ENCODE measurements at regions not wholly inside any gene's neighbourhood (a gene's known extent, or its start where the extent isn't known, plus 50 kb on each side); places are given as distances from the start of the nearest gene placed in this dataset.

GRCh38 chr3:5675319-5675718 lies 487.8 kb downstream of the EDEM1 start:
- H3K27ac ChIP-seq = no peak overlapping the region
- H3K27me3 ChIP-seq (replicated peaks) = no peaks in the 10 kb centered on the region
- DNase-seq = no peak
- no peak overlapping the region for H3K4me3 ChIP-seq (ENCODE audit: low read depth, low read length)
- H3K36me3 ChIP-seq (replicated peaks) = no peaks in the 10 kb centered on the region
- in situ Hi-C loops (cut with HindIII; ENCODE audit: low pct_ligation_motif_present, low sequenced_read_pairs) = no loop called here
- no peak for TF ChIP-seq CTCF (IDR thresholded peaks at IDR 0.05; ENCODE audit: low read depth, low read length, missing control alignments)

GRCh38 chr3:5677555-5677954 lies 490.0 kb downstream of the EDEM1 start:
- no peak for TF ChIP-seq CTCF (IDR thresholded peaks at IDR 0.05; ENCODE audit: low read depth, low read length, missing control alignments)
- Histone ChIP-seq H3K4me3 (ENCODE audit: low read depth, low read length) (no peak overlapping the region), H3K36me3 (replicated peaks) (no peaks in the 10 kb centered on the region), H3K27ac (no peak overlapping the region), H3K27me3 (replicated peaks) (no peaks in the 10 kb centered on the region)
- in situ Hi-C loops (cut with HindIII; ENCODE audit: low pct_ligation_motif_present, low sequenced_read_pairs) = no loop called here
- no peak for DNase-seq

GRCh38 chr3:5678248-5678647 lies 490.7 kb downstream of the EDEM1 start:
- Histone ChIP-seq H3K27me3 (replicated peaks) (no peaks in the 10 kb centered on the region), H3K27ac (no peak overlapping the region), H3K36me3 (replicated peaks) (no peaks in the 10 kb centered on the region), H3K4me3 (ENCODE audit: low read depth, low read length) (no peak overlapping the region)
- in situ Hi-C loops (cut with HindIII; ENCODE audit: low pct_ligation_motif_present, low sequenced_read_pairs) = no loop called here
- TF ChIP-seq CTCF (IDR thresholded peaks at IDR 0.05; ENCODE audit: low read depth, low read length, missing control alignments) = no peak
- DNase-seq = no peak

- no peak for TF ChIP-seq CTCF (IDR thresholded peaks at IDR 0.05; ENCODE audit: low read depth, low read length, missing control alignments)
- H3K36me3 ChIP-seq (replicated peaks) = no peaks in the 10 kb centered on the region
- no peak overlapping the region for H3K4me3 ChIP-seq (ENCODE audit: low read depth, low read length)
- in situ Hi-C loops (cut with HindIII; ENCODE audit: low pct_ligation_motif_present, low sequenced_read_pairs) = no loop called here
- no peak for DNase-seq
- no peaks in the 10 kb centered on the region for H3K27me3 ChIP-seq (replicated peaks)
- H3K27ac ChIP-seq = no peak overlapping the region
Measured at GRCh38 chr3:5678844-5679243, 491.3 kb downstream of the EDEM1 start.

GRCh38 chr3:5687230-5687629 lies 499.7 kb downstream of the EDEM1 start:
- H3K27ac ChIP-seq = no peak overlapping the region
- in situ Hi-C loops (cut with HindIII; ENCODE audit: low pct_ligation_motif_present, low sequenced_read_pairs) = no loop called here
- no peaks in the 10 kb centered on the region for H3K36me3 ChIP-seq (replicated peaks)
- H3K4me3 ChIP-seq (ENCODE audit: low read depth, low read length) = no peak overlapping the region
- no peaks in the 10 kb centered on the region for H3K27me3 ChIP-seq (replicated peaks)
- DNase-seq = no peak
- TF ChIP-seq CTCF (IDR thresholded peaks at IDR 0.05; ENCODE audit: low read depth, low read length, missing control alignments) = no peak

- no peak for DNase-seq
- no peak for TF ChIP-seq CTCF (IDR thresholded peaks at IDR 0.05; ENCODE audit: low read depth, low read length, missing control alignments)
- Histone ChIP-seq H3K4me3 (ENCODE audit: low read depth, low read length) (no peak overlapping the region), H3K27ac (no peak overlapping the region), H3K27me3 (replicated peaks) (no peaks in the 10 kb centered on the region), H3K36me3 (replicated peaks) (no peaks in the 10 kb centered on the region)
- in situ Hi-C loops (cut with HindIII; ENCODE audit: low pct_ligation_motif_present, low sequenced_read_pairs) = no loop called here
Measured at GRCh38 chr3:5690490-5690889, 503.0 kb downstream of the EDEM1 start.
